ENCODE measurements at regions not wholly inside any gene's neighbourhood (a gene's known extent, or its start where the extent isn't known, plus 50 kb on each side); places are given as distances from the start of the nearest gene placed in this dataset.

DNA sequence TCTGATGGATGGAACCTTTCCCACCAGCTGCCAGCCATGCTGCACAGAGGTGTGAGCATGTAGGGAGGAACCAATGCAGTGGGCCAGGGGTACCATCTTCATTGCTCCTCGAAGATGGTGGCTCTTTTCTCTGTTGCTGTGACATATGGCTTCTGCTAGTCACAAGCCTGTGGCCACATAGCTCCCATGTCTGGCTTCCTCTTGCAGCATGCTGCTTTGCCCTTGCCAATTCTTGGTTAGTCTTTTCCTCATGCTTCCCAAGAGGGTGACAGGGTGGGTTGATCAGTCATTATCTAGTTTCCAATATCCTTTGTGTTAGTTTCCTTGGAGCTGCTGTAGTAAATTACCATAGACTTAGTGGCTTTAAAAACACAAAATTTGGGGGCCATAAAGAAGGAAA, 123.4 kb downstream of the ETS2 start:
- TF ChIP-seq CTCF (IDR thresholded peaks at IDR 0.05; ENCODE audit: extremely low read depth in 1 of 2, insufficient read depth in 1 of 2, low read depth in 1 of 2, low read length in 2 of 2) (no peak), POLR2A (IDR thresholded peaks at IDR 0.05; ENCODE audit: low read depth, low read length) (no peak), EZH2 (IDR thresholded peaks at IDR 0.05; ENCODE audit: borderline replicate concordance, low read depth, low read length, severe bottlenecking) (no peak), MYC (IDR thresholded peaks at IDR 0.05; ENCODE audit: low read depth, low read length) (no peak), JUN (IDR thresholded peaks at IDR 0.05; ENCODE audit: borderline replicate concordance, insufficient read depth, insufficient read length, low read depth) (no peak), GATA2 (IDR thresholded peaks at IDR 0.05; ENCODE audit: insufficient read depth, insufficient read length, low read depth, low read length) (no peak)

Data from endothelial cell of umbilical vein (primary cell).